A673 (cell line): ENCODE measurements at regions not wholly inside any gene's neighbourhood (a gene's known extent, or its start where the extent isn't known, plus 50 kb on each side); places are given as distances from the start of the nearest gene placed in this dataset.
"Not testable (repeated sequence)": the region's sequence is repeated elsewhere in the genome, so short reads cannot be mapped to it uniquely, and the experiment has no call there.

ENCODE experiments used
- BruUV-seq: library from RNA; stranded (reverse); fragments of 400-500 nt; replicated peaks from 2 replicates; lab custom pipeline; 2021; lab: Mats Ljungman, UMichigan
- CTCF ChIA-PET: fragments of 300-600 bp; sonication (Branson Sonifier 250); formaldehyde crosslinking; loops from one replicate; lab custom pipeline; 2022; ENCODE audit warnings: antibody characterized with exemption; lab: Charles Lee
- POLR2A ChIA-PET: fragments of 300-600 bp; sonication (Branson Sonifier 250); formaldehyde crosslinking; loops from one replicate; lab custom pipeline; 2022; ENCODE audit warnings: antibody characterized with exemption; ENCODE audit not compliant: low non-redundant PET; lab: Charles Lee
- DNase-seq: peaks from one replicate; pipeline ENCODE4 v3.0.0-alpha.2; 2015; ENCODE audit warnings: low spot score
- H3K27ac ChIP-seq: fragments of 200-600 bp; sonication (generic); 2 replicates; pipeline ENCODE4 v1.5.1; 2016; ENCODE audit warnings: mixed run types, low read depth, mild to moderate bottlenecking, mixed read lengths, antibody characterized with exemption, low read length; ENCODE audit not compliant: poor library complexity, severe bottlenecking
- H3K27me3 ChIP-seq: fragments of 200-600 bp; sonication (generic); replicated peaks from 2 replicates; pipeline ENCODE4 v1.6.1; 2017; ENCODE audit warnings: mixed run types, low read depth, mild to moderate bottlenecking, mixed read lengths, antibody characterized with exemption, low read length; ENCODE audit not compliant: insufficient read depth, poor library complexity
- H3K36me3 ChIP-seq: fragments of 200-600 bp; sonication (generic); 2 replicates; pipeline ENCODE4 v1.6.1; 2016; ENCODE audit warnings: mixed run types, mild to moderate bottlenecking, mixed read lengths, antibody characterized with exemption, low read length; ENCODE audit not compliant: insufficient read depth, poor library complexity, severe bottlenecking
- H3K4me1 ChIP-seq: fragments of 200-600 bp; sonication (generic); 2 replicates; pipeline ENCODE4 v1.6.1; 2017; ENCODE audit warnings: mixed run types, mild to moderate bottlenecking, mixed read lengths, antibody characterized with exemption, low read length; ENCODE audit not compliant: insufficient read depth, poor library complexity, severe bottlenecking
- H3K4me3 ChIP-seq: fragments of 200-600 bp; sonication (generic); 2 replicates; pipeline ENCODE4 v1.5.1; 2016; ENCODE audit warnings: low read depth, mixed run types, mild to moderate bottlenecking, mixed read lengths, low read length; ENCODE audit not compliant: poor library complexity, severe bottlenecking
- H3K9me3 ChIP-seq: fragments of 200-600 bp; sonication (generic); 2 replicates; pipeline ENCODE4 v1.6.1; 2016; ENCODE audit warnings: mixed run types, low read depth, mild to moderate bottlenecking, mixed read lengths, antibody characterized with exemption, low read length; ENCODE audit not compliant: poor library complexity, severe bottlenecking
- CTCF ChIP-seq: fragments of 300-800, 200-600 bp; sonication (generic); conservative IDR thresholded peaks from 2 replicates; pipeline ENCODE4 v1.5.1; 2017; ENCODE audit warnings: low read depth, mild to moderate bottlenecking, antibody characterized with exemption, low read length, moderate library complexity, mixed read lengths
- EZH2 ChIP-seq: fragments of 200-600 bp; sonication (generic); IDR thresholded peaks from 2 replicates; pipeline ENCODE4 v1.6.1; 2017; ENCODE audit warnings: borderline replicate concordance, low read depth, mild to moderate bottlenecking, mixed read lengths, antibody characterized with exemption, low read length; ENCODE audit not compliant: poor library complexity, severe bottlenecking
- intact Hi-C: fragments of 100-400 bp; cut with micrococcal nuclease; formaldehyde crosslinking; loops from one replicate; pipeline ENCODE4 v1.10.0; 2022; ENCODE audit not compliant: unreplicated experiment

DNA sequence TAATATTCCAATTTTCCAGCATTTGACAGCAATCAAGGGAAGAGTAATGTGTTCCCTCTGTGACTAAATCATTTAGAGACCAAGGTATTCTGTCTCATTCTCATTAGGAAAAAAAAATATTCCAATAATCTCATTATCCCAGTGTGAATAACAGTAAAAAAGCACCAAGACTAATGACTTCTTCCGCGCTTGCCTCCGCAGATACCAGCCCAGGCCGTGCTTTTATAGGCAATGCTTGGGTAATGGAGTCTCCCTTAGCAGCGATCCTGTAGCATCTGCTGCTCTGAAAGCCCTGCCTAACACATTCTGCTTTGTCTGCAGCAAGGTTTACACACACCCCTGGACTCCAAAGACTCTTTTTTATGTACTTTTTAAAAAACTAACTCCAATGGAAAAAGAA, 470.0 kb upstream of the CAMK1G start:
- intact Hi-C loops: no loop called here
- H3K4me3 ChIP-seq: no peak overlapping the region
- peaks cover 21% of the 10 kb centered on the region for H3K27me3 ChIP-seq
- H3K27ac ChIP-seq: no peak overlapping the region
- ChIA-PET POLR2A (no interaction called here), CTCF (no interaction called here)
- no peak for TF ChIP-seq EZH2
- TF ChIP-seq CTCF: no peak
- no TSS peak for BruUV-seq
- DNase-seq: no peak
- H3K9me3 ChIP-seq: no peaks in the 10 kb centered on the region
- no peaks in the 10 kb centered on the region for H3K4me1 ChIP-seq
- no peaks in the 10 kb centered on the region for H3K36me3 ChIP-seq

DNA sequence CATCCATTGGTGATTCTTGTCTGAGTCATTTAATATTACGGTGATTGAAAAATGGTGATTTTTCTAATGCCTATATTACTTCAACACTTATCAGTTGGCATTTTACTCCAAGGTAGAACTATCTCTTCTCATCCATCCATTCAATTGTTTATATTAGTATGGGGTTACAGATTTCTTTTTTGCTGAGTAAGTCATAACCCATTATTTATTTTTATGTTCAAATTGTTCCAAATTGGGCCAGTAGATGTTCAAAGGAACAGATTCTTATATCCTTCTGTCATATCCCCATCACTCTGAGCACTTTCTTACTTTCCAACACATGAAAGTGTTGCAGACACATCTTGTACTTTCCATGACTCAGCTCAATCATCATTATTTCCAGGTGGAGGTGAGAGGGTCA, 466.8 kb upstream of the CAMK1G start:
- Histone ChIP-seq H3K9me3 (no peaks in the 10 kb centered on the region), H3K4me1 (no peaks in the 10 kb centered on the region), H3K4me3 (no peak overlapping the region), H3K27ac (no peak overlapping the region), H3K36me3 (no peaks in the 10 kb centered on the region), H3K27me3 (peaks cover 29% of the 10 kb centered on the region)
- CTCF ChIA-PET: no interaction called here
- no peak for DNase-seq
- BruUV-seq: no TSS peak
- intact Hi-C loops: no loop called here
- no peak for TF ChIP-seq CTCF
- no peak for TF ChIP-seq EZH2
- POLR2A ChIA-PET: no interaction called here

GRCh38 chr1:209123601-209124000, 459.9 kb upstream of the CAMK1G start:
- no peak for TF ChIP-seq EZH2
- TF ChIP-seq CTCF: no peak
- Histone ChIP-seq H3K36me3 (no peaks in the 10 kb centered on the region), H3K4me1 (no peaks in the 10 kb centered on the region), H3K9me3 (no peaks in the 10 kb centered on the region), H3K27ac (no peak overlapping the region), H3K27me3 (peaks cover 13% of the 10 kb centered on the region), H3K4me3 (no peak overlapping the region)
- no TSS peak for BruUV-seq
- ChIA-PET CTCF (no interaction called here), POLR2A (no interaction called here)
- DNase-seq: no peak
- intact Hi-C loops: no loop called here

- intact Hi-C loops, DNase-seq, H3K4me3 ChIP-seq, H3K27ac ChIP-seq, CTCF ChIA-PET, H3K4me1 ChIP-seq, H3K9me3 ChIP-seq, BruUV-seq, H3K36me3 ChIP-seq, POLR2A ChIA-PET: not testable (repeated sequence)
- peaks cover 11% of the 10 kb centered on the region for H3K27me3 ChIP-seq
These were observed 454.4 kb upstream of the CAMK1G start for GRCh38 chr1:209129091-209129490.
